ENCODE measurements at regions not wholly inside any gene's neighbourhood (a gene's known extent, or its start where the extent isn't known, plus 50 kb on each side); places are given as distances from the start of the nearest gene placed in this dataset.

DNA sequence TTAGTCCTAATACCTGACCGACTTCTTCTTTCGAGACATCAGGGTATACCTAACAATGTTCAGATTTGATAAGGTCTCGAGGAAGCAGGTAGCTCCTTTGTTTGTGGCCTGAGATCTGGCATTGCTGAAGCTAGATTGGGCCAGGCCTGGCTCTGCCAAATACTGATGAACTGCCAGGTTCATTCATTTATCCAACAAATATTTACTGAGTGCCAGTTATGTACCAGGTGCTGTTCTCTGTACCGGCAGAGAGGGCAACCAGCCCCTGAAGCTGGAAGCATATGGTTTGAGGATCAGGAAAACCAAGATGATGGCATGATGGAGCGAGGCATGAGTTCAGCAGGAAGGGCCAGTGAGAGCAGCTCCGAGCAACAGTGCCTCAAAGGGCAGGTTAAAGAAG is 196.2 kb upstream of the NSMCE3 start (continued):
- no peak for TF ChIP-seq ZBTB33 (IDR thresholded peaks at IDR 0.05)

GRCh38 chr15:29465196-29465595 is 195.6 kb upstream of the NSMCE3 start:
- Histone ChIP-seq H3K9me3 (ENCODE audit: control insufficient read depth in 4 of 4, low read length in 3 of 4) (no peaks in the 10 kb centered on the region), H3K9ac (ENCODE audit: low read depth in 1 of 2, low read length in 2 of 2) (no peak overlapping the region), H3K4me3 (ENCODE audit: low read depth in 1 of 3, low read length in 3 of 3) (no peak overlapping the region), H3K36me3 (ENCODE audit: control insufficient read depth in 4 of 4, insufficient read depth in 3 of 4, low read depth in 1 of 4, low read length in 3 of 4) (no peaks in the 10 kb centered on the region), H3K27ac (ENCODE audit: low read depth in 1 of 2, low read length in 2 of 2) (no peak overlapping the region), H3K4me1 (ENCODE audit: control insufficient read depth in 4 of 4, insufficient read depth in 4 of 4, low read length in 3 of 4) (no peaks in the 10 kb centered on the region), H3K27me3 (ENCODE audit: control insufficient read depth in 4 of 4, insufficient read depth in 4 of 4, low read length in 3 of 4) (no peaks in the 10 kb centered on the region)
- TF ChIP-seq RAD21 (IDR thresholded peaks at IDR 0.05) (no peak), REST (IDR thresholded peaks at IDR 0.05) (no peak), EGR1 (IDR thresholded peaks at IDR 0.05; ENCODE audit: low read depth in 2 of 2) (no peak), HNF4A (conservative IDR thresholded peaks at IDR 0.05) (no peak), GABPA (IDR thresholded peaks at IDR 0.05 in 1 of 2, conservative IDR thresholded peaks at IDR 0.05 in 1 of 2) (no peak), FOXA2 (IDR thresholded peaks at IDR 0.05) (no peak), ZBTB33 (IDR thresholded peaks at IDR 0.05) (no peak), HNF4G (IDR thresholded peaks at IDR 0.05) (no peak), TAF1 (conservative IDR thresholded peaks at IDR 0.05) (no peak), YY1 (IDR thresholded peaks at IDR 0.05) (no peak)
- TF ChIP-seq, protein P1, sequence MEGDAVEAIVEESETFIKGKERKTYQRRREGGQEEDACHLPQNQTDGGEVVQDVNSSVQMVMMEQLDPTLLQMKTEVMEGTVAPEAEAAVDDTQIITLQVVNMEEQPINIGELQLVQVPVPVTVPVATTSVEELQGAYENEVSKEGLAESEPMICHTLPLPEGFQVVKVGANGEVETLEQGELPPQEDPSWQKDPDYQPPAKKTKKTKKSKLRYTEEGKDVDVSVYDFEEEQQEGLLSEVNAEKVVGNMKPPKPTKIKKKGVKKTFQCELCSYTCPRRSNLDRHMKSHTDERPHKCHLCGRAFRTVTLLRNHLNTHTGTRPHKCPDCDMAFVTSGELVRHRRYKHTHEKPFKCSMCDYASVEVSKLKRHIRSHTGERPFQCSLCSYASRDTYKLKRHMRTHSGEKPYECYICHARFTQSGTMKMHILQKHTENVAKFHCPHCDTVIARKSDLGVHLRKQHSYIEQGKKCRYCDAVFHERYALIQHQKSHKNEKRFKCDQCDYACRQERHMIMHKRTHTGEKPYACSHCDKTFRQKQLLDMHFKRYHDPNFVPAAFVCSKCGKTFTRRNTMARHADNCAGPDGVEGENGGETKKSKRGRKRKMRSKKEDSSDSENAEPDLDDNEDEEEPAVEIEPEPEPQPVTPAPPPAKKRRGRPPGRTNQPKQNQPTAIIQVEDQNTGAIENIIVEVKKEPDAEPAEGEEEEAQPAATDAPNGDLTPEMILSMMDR (IDR thresholded peaks at IDR 0.05; ENCODE audit: low read depth, low read length, missing input control): no peak
- no peak for DNase-seq (ENCODE audit: low spot score)
- 71% methylated on average over 3 of the region's 3 CpGs for WGBS

GRCh38 chr15:29461877-29462276 is 192.3 kb upstream of the NSMCE3 start:
- 60% methylated on average over 3 of the region's 3 CpGs for WGBS
- Histone ChIP-seq H3K27ac (ENCODE audit: low read depth in 1 of 2, low read length in 2 of 2) (no peak overlapping the region), H3K9ac (ENCODE audit: low read depth in 1 of 2, low read length in 2 of 2) (no peak overlapping the region), H3K4me1 (ENCODE audit: control insufficient read depth in 4 of 4, insufficient read depth in 4 of 4, low read length in 3 of 4) (no peaks in the 10 kb centered on the region), H3K36me3 (ENCODE audit: control insufficient read depth in 4 of 4, insufficient read depth in 3 of 4, low read depth in 1 of 4, low read length in 3 of 4) (no peaks in the 10 kb centered on the region), H3K27me3 (ENCODE audit: control insufficient read depth in 4 of 4, insufficient read depth in 4 of 4, low read length in 3 of 4) (no peaks in the 10 kb centered on the region), H3K4me3 (ENCODE audit: low read depth in 1 of 3, low read length in 3 of 3) (no peak overlapping the region), H3K9me3 (ENCODE audit: control insufficient read depth in 4 of 4, low read length in 3 of 4) (no peaks in the 10 kb centered on the region)
- TF ChIP-seq SP1 (IDR thresholded peaks at IDR 0.05) (no peak), RXRA (IDR thresholded peaks at IDR 0.05) (no peak), YY1 (IDR thresholded peaks at IDR 0.05) (no peak)
- no peak for DNase-seq (ENCODE audit: low spot score)

Data from liver (tissue), 8 donors.